HCT116 (cell line): ENCODE measurements at regions not wholly inside any gene's neighbourhood (a gene's known extent, or its start where the extent isn't known, plus 50 kb on each side); places are given as distances from the start of the nearest gene placed in this dataset.

Experiments
- ATAC-seq: fragments of 200-7000 bp; cut with Tn5 transposase; 2 replicates; pipeline ENCODE4 v1.9.1; 2020; ENCODE audit warnings: mild to moderate bottlenecking, moderate library complexity
- BruUV-seq: library from RNA; stranded (reverse); fragments of 400-500 nt; replicated peaks from 2 replicates; lab custom pipeline; 2021; lab: Mats Ljungman, UMichigan
- CTCF ChIA-PET: fragments of 300-600 bp; sonication (Branson Sonifier 250); formaldehyde crosslinking; loops from one replicate; lab custom pipeline; 2021; ENCODE audit warnings: antibody characterized with exemption; lab: Charles Lee
- POLR2A ChIA-PET: fragments of 300-600, 350-600 bp; sonication (Branson Sonifier 250); formaldehyde crosslinking; loops from one replicate; lab custom pipeline; 2021; ENCODE audit warnings: antibody characterized with exemption; lab: Charles Lee
- RAD21 ChIA-PET, 2 experiments: fragments of 300-600 bp; sonication (Branson Sonifier 250); formaldehyde crosslinking; loops; one replicate each; lab custom pipeline; 2023; ENCODE audit warnings: low total read pairs in 2 of 2; ENCODE audit not compliant: uncharacterized antibody in 2 of 2, unreplicated experiment in 2 of 2, low non-redundant PET in 1 of 2; lab: Charles Lee
- DNase-seq: peaks from one replicate; pipeline ENCODE4 v3.0.0-alpha.2; 2010; ENCODE audit warnings: low read depth, low spot score
- H2AFZ ChIP-seq: fragments of 200-600 bp; shearing (Covaris generic), sonication (generic); 2 replicates; pipeline ENCODE4 v1.6.1; 2017; ENCODE audit warnings: low read depth, mixed run types, mixed read lengths, antibody characterized with exemption, low read length; ENCODE audit not compliant: poor library complexity, severe bottlenecking
- H3K27ac ChIP-seq: 2 replicates; pipeline ENCODE4 v1.5.1; 2012; ENCODE audit warnings: low read depth, low read length
- H3K27me3 ChIP-seq: fragments of 200-600 bp; sonication (generic); 2 replicates; pipeline ENCODE4 v1.6.1; 2016; ENCODE audit warnings: mixed run types, low read length, mixed read lengths; ENCODE audit not compliant: insufficient read depth
- H3K36me3 ChIP-seq, 2 experiments: fragments of 200-500 bp in 1 of 2; fragments of 200-600 bp in 1 of 2; sonication (Bioruptor generic) in 1 of 2; sonication (generic) in 1 of 2; 2 replicates each; pipeline versions ENCODE4 v1.5.1 to v1.6.1; 2014 to 2016; ENCODE audit warnings: low read length in 2 of 2, inconsistent platforms in 1 of 2, mixed read lengths in 1 of 2, mixed run types in 1 of 2; ENCODE audit not compliant: insufficient read depth in 2 of 2, control insufficient read depth in 1 of 2
- H3K4me1 ChIP-seq, 2 experiments: fragments of 200-600 bp in 1 of 2; sonication (generic) in 1 of 2; 2 replicates each; pipeline versions ENCODE4 v1.5.1 to v1.6.1; 2012 to 2017; ENCODE audit warnings: low read length in 2 of 2, inconsistent platforms in 1 of 2, mild to moderate bottlenecking in 1 of 2, mixed read lengths in 1 of 2, mixed run types in 1 of 2, moderate library complexity in 1 of 2; ENCODE audit not compliant: insufficient read depth in 2 of 2, control insufficient read depth in 1 of 2
- H3K4me2 ChIP-seq: fragments of 200-600 bp; sonication (generic); 2 replicates; pipeline ENCODE4 v1.6.1; 2017; ENCODE audit warnings: mixed run types, low read length, mixed read lengths
- H3K4me3 ChIP-seq, 2 experiments: fragments of 200-600 bp in 1 of 2; sonication (generic) in 1 of 2; replicated peaks in 1 of 2; 2 replicates each; pipeline ENCODE4 v1.5.1; 2011 to 2016; ENCODE audit warnings: low read length in 2 of 2, control low read depth in 1 of 2, low read depth in 1 of 2, mild to moderate bottlenecking in 1 of 2, mixed read lengths in 1 of 2, mixed run types in 1 of 2
- H3K79me2 ChIP-seq: fragments of 200-600 bp; sonication (generic); 2 replicates; pipeline ENCODE4 v1.6.1; 2017; ENCODE audit warnings: mild to moderate bottlenecking, mixed run types, low read length, moderate library complexity, mixed read lengths; ENCODE audit not compliant: insufficient read depth
- H3K9ac ChIP-seq: fragments of 200-600 bp; sonication (generic); 2 replicates; pipeline ENCODE4 v1.6.1; 2016; ENCODE audit warnings: low read length, mixed read lengths
- H3K9me2 ChIP-seq: fragments of 200-600 bp; sonication (generic), shearing (Covaris generic); 2 replicates; pipeline ENCODE4 v1.6.1; 2017; ENCODE audit warnings: mixed run types, mild to moderate bottlenecking, moderate library complexity; ENCODE audit not compliant: insufficient read depth
- H3K9me3 ChIP-seq, 2 experiments: fragments of 200-500 bp in 1 of 2; fragments of 200-600 bp in 1 of 2; sonication (Bioruptor generic) in 1 of 2; sonication (generic) in 1 of 2; 2 replicates each; pipeline ENCODE4 v1.6.1; 2014 to 2017; ENCODE audit warnings: low read length in 2 of 2, mixed read lengths in 2 of 2, inconsistent platforms in 1 of 2, low read depth in 1 of 2, mild to moderate bottlenecking in 1 of 2, mixed run types in 1 of 2, moderate library complexity in 1 of 2; ENCODE audit not compliant: control insufficient read depth in 1 of 2, insufficient read depth in 1 of 2
- H4K20me1 ChIP-seq: fragments of 200-600 bp; sonication (generic), shearing (Covaris generic); 2 replicates; pipeline ENCODE4 v1.6.1; 2017; ENCODE audit warnings: mixed run types, mild to moderate bottlenecking, moderate library complexity; ENCODE audit not compliant: insufficient read depth
- EGR1 ChIP-seq: IDR thresholded peaks from 2 replicates; pipeline ENCODE4 v1.6.1; 2012; ENCODE audit warnings: low read depth
- ELF1 ChIP-seq: IDR thresholded peaks from 2 replicates; pipeline ENCODE4 v1.6.1; 2012; ENCODE audit warnings: low read depth, borderline replicate concordance
- JUND ChIP-seq: IDR thresholded peaks from 2 replicates; pipeline ENCODE4 v1.6.1; 2012
- POLR2A ChIP-seq: IDR thresholded peaks from 2 replicates; pipeline ENCODE4 v1.7.0; 2011; ENCODE audit warnings: borderline replicate concordance; ENCODE audit not compliant: insufficient read depth, insufficient read length; ENCODE audit errors: extremely low read depth
- POLR2AphosphoS5 ChIP-seq: IDR thresholded peaks from 2 replicates; pipeline ENCODE4 v1.6.1; 2011; ENCODE audit warnings: mild to moderate bottlenecking, low read depth, low read length, moderate library complexity
- REST ChIP-seq: IDR thresholded peaks from 2 replicates; pipeline ENCODE4 v1.6.1; 2012; ENCODE audit warnings: low read depth
- TCF7L2 ChIP-seq: IDR thresholded peaks from 2 replicates; pipeline ENCODE4 v1.7.0; 2011; ENCODE audit warnings: borderline replicate concordance, inconsistent platforms; ENCODE audit not compliant: insufficient read depth, insufficient read length; ENCODE audit errors: extremely low read depth
- ZNF274 ChIP-seq: fragments of 200-500 bp; sonication (Bioruptor generic); IDR thresholded peaks from 2 replicates; pipeline ENCODE4 v1.6.1; 2014; ENCODE audit warnings: mild to moderate bottlenecking, low read depth, low read length, inconsistent platforms
- intact Hi-C: fragments of 100-400 bp; cut with micrococcal nuclease; formaldehyde crosslinking; loops from 2 replicates; pipeline ENCODE4 v1.10.0; 2022

GRCh38 chr2:234708091-234708683, 211.3 kb upstream of the ARL4C start:
- Histone ChIP-seq H3K9me2 (no peaks in the 10 kb centered on the region), H3K4me2 (no peak overlapping the region), H3K4me1 (peaks cover 0 to 6% of the 10 kb centered on the region in 2 experiments; a peak in 2 of 4 replicates), H3K9ac (no peak overlapping the region), H2AFZ (no peak overlapping the region), H4K20me1 (no peaks in the 10 kb centered on the region), H3K27me3 (no peaks in the 10 kb centered on the region), H3K9me3 (no peaks in the 10 kb centered on the region), H3K27ac (no peak overlapping the region), H3K79me2 (no peaks in the 10 kb centered on the region), H3K4me3 (no peak overlapping the region), H3K36me3 (no peaks in the 10 kb centered on the region)
- intact Hi-C loops: no loop called here
- BruUV-seq: no TSS peak
- ChIA-PET CTCF (no interaction called here), POLR2A (no interaction called here), RAD21 (no interaction called here)
- ATAC-seq (no peak), DNase-seq (no peak)
- TF ChIP-seq JUND: no peak
- TF ChIP-seq ELF1: no peak
- TF ChIP-seq ZNF274: no peak
- no peak for TF ChIP-seq EGR1
- TF ChIP-seq REST: no peak
- no peak for TF ChIP-seq POLR2A
- TF ChIP-seq POLR2AphosphoS5: no peak
- TF ChIP-seq TCF7L2: no peak
